PC-9 (cell line): ENCODE measurements at regions not wholly inside any gene's neighbourhood (a gene's known extent, or its start where the extent isn't known, plus 50 kb on each side); places are given as distances from the start of the nearest gene placed in this dataset.

Experiments
- BruUV-seq: library from RNA; stranded (reverse); fragments of 400-500 nt; replicated peaks from 2 replicates; lab custom pipeline; 2021; lab: Mats Ljungman, UMichigan
- CTCF ChIA-PET: fragments of 300-600 bp; sonication (Branson Sonifier 250); formaldehyde crosslinking; loops from one replicate; lab custom pipeline; 2022; ENCODE audit warnings: antibody characterized with exemption; lab: Charles Lee
- POLR2A ChIA-PET: fragments of 300-600 bp; sonication (Branson Sonifier 250); formaldehyde crosslinking; loops from one replicate; lab custom pipeline; 2022; ENCODE audit warnings: antibody characterized with exemption; ENCODE audit not compliant: unreplicated experiment; lab: Charles Lee
- DNase-seq, 2 experiments: peaks; one replicate each; pipeline versions ENCODE4 v3.0.0 to v3.0.0-alpha.2; 2015 to 2022; ENCODE audit warnings: mixed read lengths in 1 of 2
- H2AFZ ChIP-seq: fragments of 200-600 bp; sonication (generic); 2 replicates; pipeline ENCODE4 v1.8.1; 2017; ENCODE audit warnings: antibody characterized with exemption
- H3F3A ChIP-seq: fragments of 200-600 bp; sonication (generic); 2 replicates; pipeline ENCODE4 v1.8.1; 2017; ENCODE audit warnings: antibody characterized with exemption, mild to moderate bottlenecking, low read depth; ENCODE audit not compliant: insufficient read depth
- H3K27ac ChIP-seq: fragments of 200-600 bp; sonication (generic); 2 replicates; pipeline ENCODE4 v1.6.1; 2016; ENCODE audit warnings: mixed run types
- H3K27me3 ChIP-seq: fragments of 200-600 bp; sonication (generic); 2 replicates; pipeline ENCODE4 v1.6.1; 2016; ENCODE audit warnings: low read depth, mixed run types; ENCODE audit not compliant: insufficient read depth
- H3K36me3 ChIP-seq: fragments of 200-600 bp; sonication (generic); 2 replicates; pipeline ENCODE4 v1.6.1; 2016; ENCODE audit warnings: low read depth, mixed run types
- H3K4me1 ChIP-seq: fragments of 200-600 bp; sonication (generic); replicated peaks from 2 replicates; pipeline ENCODE4 v1.6.1; 2016; ENCODE audit warnings: mixed run types; ENCODE audit not compliant: insufficient read depth
- H3K4me2 ChIP-seq: fragments of 200-600 bp; sonication (generic); 2 replicates; pipeline ENCODE4 v1.6.1; 2017; ENCODE audit warnings: mixed run types
- H3K4me3 ChIP-seq: fragments of 200-600 bp; sonication (generic); 2 replicates; pipeline ENCODE4 v1.6.1; 2016; ENCODE audit warnings: mixed run types
- H3K79me2 ChIP-seq: fragments of 200-600 bp; sonication (generic); 2 replicates; pipeline ENCODE4 v1.6.1; 2017; ENCODE audit warnings: low read depth, mixed run types
- H3K9me2 ChIP-seq: fragments of 200-600 bp; sonication (generic); 2 replicates; pipeline ENCODE4 v1.8.1; 2017; ENCODE audit warnings: mild to moderate bottlenecking; ENCODE audit not compliant: insufficient read depth
- H3K9me3 ChIP-seq: fragments of 200-600 bp; sonication (generic); 2 replicates; pipeline ENCODE4 v1.8.1; 2016; ENCODE audit warnings: low read depth; ENCODE audit not compliant: insufficient read depth
- H4K20me1 ChIP-seq: fragments of 200-600 bp; sonication (generic); 2 replicates; pipeline ENCODE4 v1.8.1; 2017; ENCODE audit not compliant: insufficient read depth
- EZH2 ChIP-seq: fragments of 200-600 bp; sonication (generic); IDR thresholded peaks from 2 replicates; pipeline ENCODE4 v1.8.0; 2017; ENCODE audit warnings: antibody characterized with exemption, low read depth
- intact Hi-C: fragments of 100-400 bp; cut with micrococcal nuclease; formaldehyde crosslinking; loops from one replicate; pipeline ENCODE4 v1.10.0; 2022; ENCODE audit not compliant: unreplicated experiment
- TF ChIP-seq, protein P1 (sequence below): fragments of 200-600 bp; sonication (generic); conservative IDR thresholded peaks from 2 replicates; pipeline ENCODE4 v1.6.1; 2017; ENCODE audit warnings: mixed run types, antibody characterized with exemption, mild to moderate bottlenecking, moderate library complexity

DNA sequence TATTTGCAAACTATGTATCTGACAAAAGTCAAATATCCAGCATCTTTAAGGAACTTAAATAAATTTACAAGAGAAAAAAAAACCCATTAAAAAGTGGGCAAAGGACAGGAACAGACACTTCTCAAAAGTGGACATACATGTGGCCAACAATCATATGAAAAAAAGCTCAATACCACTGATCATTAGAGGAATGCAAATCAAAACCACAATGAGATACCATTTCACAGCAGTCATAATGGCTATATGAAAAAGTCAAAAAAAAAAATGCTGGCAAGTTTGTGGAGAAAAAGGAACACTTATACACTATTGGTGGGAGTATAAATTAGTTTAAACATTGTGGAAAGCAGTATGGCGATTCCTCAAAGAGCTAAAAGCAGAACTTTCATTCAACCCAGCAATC lies 130.3 kb upstream of the LHCGR start:
- BruUV-seq, result no TSS peak
- H2AFZ ChIP-seq, result no peak overlapping the region
- CTCF ChIA-PET, result no interaction called here
- no peak for TF ChIP-seq EZH2
- TF ChIP-seq, protein P1, sequence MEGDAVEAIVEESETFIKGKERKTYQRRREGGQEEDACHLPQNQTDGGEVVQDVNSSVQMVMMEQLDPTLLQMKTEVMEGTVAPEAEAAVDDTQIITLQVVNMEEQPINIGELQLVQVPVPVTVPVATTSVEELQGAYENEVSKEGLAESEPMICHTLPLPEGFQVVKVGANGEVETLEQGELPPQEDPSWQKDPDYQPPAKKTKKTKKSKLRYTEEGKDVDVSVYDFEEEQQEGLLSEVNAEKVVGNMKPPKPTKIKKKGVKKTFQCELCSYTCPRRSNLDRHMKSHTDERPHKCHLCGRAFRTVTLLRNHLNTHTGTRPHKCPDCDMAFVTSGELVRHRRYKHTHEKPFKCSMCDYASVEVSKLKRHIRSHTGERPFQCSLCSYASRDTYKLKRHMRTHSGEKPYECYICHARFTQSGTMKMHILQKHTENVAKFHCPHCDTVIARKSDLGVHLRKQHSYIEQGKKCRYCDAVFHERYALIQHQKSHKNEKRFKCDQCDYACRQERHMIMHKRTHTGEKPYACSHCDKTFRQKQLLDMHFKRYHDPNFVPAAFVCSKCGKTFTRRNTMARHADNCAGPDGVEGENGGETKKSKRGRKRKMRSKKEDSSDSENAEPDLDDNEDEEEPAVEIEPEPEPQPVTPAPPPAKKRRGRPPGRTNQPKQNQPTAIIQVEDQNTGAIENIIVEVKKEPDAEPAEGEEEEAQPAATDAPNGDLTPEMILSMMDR, result no peak
- POLR2A ChIA-PET, result no interaction called here
- H3F3A ChIP-seq, result no peaks in the 10 kb centered on the region
- DNase-seq, result no peak
- H3K9me3 ChIP-seq, result no peaks in the 10 kb centered on the region
- H4K20me1 ChIP-seq, result no peaks in the 10 kb centered on the region
- no peaks in the 10 kb centered on the region for H3K9me2 ChIP-seq
- no peak overlapping the region for H3K4me2 ChIP-seq
- no peaks in the 10 kb centered on the region for H3K27me3 ChIP-seq
- H3K36me3 ChIP-seq, result no peaks in the 10 kb centered on the region
- no peaks in the 10 kb centered on the region for H3K79me2 ChIP-seq
- no peak overlapping the region for H3K27ac ChIP-seq
- H3K4me1 ChIP-seq, result no peaks in the 10 kb centered on the region
- no peak overlapping the region for H3K4me3 ChIP-seq
- intact Hi-C loops, result no loop called here

DNA sequence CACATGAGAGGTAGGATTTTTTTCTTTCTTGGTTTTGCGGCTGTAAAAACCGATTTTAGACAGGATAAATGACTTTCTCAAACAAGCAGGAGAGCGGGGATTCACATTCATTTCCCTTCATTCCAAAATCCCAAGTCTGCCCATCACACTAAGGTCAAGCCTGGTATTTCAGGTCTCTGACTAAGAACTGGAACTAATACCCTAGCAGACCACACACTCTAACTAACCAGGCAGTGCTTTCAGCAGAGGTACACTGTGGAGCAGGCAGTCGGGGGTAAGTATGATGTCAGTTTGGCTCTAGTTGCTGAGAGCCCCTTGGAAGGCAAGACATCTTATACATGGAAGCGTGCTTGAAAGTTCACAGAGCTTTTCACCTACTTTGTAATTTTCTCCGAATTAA lies 128.1 kb upstream of the LHCGR start:
- Histone ChIP-seq H3K27ac (no peak overlapping the region), H3F3A (no peaks in the 10 kb centered on the region), H2AFZ (no peak overlapping the region), H3K9me3 (no peaks in the 10 kb centered on the region), H3K36me3 (no peaks in the 10 kb centered on the region), H3K79me2 (no peaks in the 10 kb centered on the region), H3K4me2 (no peak overlapping the region), H3K4me1 (no peaks in the 10 kb centered on the region), H4K20me1 (no peaks in the 10 kb centered on the region), H3K27me3 (no peaks in the 10 kb centered on the region), H3K4me3 (no peak overlapping the region), H3K9me2 (no peaks in the 10 kb centered on the region)
- intact Hi-C loops, result no loop called here
- no peak for DNase-seq
- POLR2A ChIA-PET, result no interaction called here
- TF ChIP-seq, protein P1, result no peak
- TF ChIP-seq EZH2, result no peak
- CTCF ChIA-PET, result no interaction called here
- BruUV-seq, result no TSS peak

DNA sequence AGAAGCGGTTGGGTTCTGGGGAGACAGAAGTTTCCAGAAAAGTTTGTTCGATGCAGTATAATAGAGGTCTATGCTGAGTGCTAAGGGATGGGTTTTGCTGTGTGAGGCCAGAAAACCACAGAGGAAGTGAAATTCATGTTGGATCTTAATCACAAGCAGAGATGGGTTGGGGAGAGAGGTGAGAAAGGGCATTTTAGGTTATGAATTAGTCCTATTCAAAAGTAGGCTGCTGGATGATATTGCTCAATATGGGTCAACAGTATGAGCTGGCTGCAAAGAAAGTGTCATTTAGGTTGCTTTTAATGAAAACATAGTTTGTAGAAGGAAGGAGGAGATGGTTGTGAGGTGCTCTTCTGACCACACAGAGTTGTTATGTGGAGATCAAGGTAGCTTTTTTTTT lies 118.8 kb upstream of the LHCGR start:
- DNase-seq, result no peak
- H3K9me3 ChIP-seq, result no peaks in the 10 kb centered on the region
- no peak overlapping the region for H3K27ac ChIP-seq
- H3K9me2 ChIP-seq, result no peaks in the 10 kb centered on the region
- TF ChIP-seq EZH2, result no peak
- TF ChIP-seq, protein P1, result no peak
- intact Hi-C loops, result no loop called here
- H3K4me2 ChIP-seq, result no peak overlapping the region
- no peaks in the 10 kb centered on the region for H3K36me3 ChIP-seq
- no peak overlapping the region for H3K4me3 ChIP-seq
- no peaks in the 10 kb centered on the region for H4K20me1 ChIP-seq
- H3F3A ChIP-seq, result no peaks in the 10 kb centered on the region
- CTCF ChIA-PET, result no interaction called here
- no peak overlapping the region for H2AFZ ChIP-seq
- peaks cover 6% of the 10 kb centered on the region; the same call in 1 of the 2 replicates for H3K27me3 ChIP-seq
- no peaks in the 10 kb centered on the region for H3K4me1 ChIP-seq
- no TSS peak for BruUV-seq
- POLR2A ChIA-PET, result no interaction called here
- no peaks in the 10 kb centered on the region for H3K79me2 ChIP-seq
